IMR-90 (cell line): ENCODE measurements at regions not wholly inside any gene's neighbourhood (a gene's known extent, or its start where the extent isn't known, plus 50 kb on each side); places are given as distances from the start of the nearest gene placed in this dataset.

Experiments
- CEBPB ChIP-seq: IDR thresholded peaks from 2 replicates; pipeline ENCODE4 v1.6.1; 2012; ENCODE audit warnings: low read depth, low read length, improper control_type of control experiment
- CHD1 ChIP-seq: IDR thresholded peaks from 2 replicates; pipeline ENCODE4 v1.6.1; 2012; ENCODE audit warnings: low read depth, low read length, improper control_type of control experiment
- MAFK ChIP-seq: IDR thresholded peaks from 2 replicates; pipeline ENCODE4 v1.6.1; 2012; ENCODE audit warnings: low read depth, low read length, improper control_type of control experiment
- POLR2A ChIP-seq: IDR thresholded peaks from 2 replicates; pipeline ENCODE4 v1.6.1; 2012; ENCODE audit warnings: mild to moderate bottlenecking, low read depth, low read length
- RCOR1 ChIP-seq: IDR thresholded peaks from 2 replicates; pipeline ENCODE4 v1.6.1; 2012; ENCODE audit warnings: mild to moderate bottlenecking, low read length, improper control_type of control experiment; ENCODE audit not compliant: insufficient replicate concordance
- RFX5 ChIP-seq: IDR thresholded peaks from 2 replicates; pipeline ENCODE4 v1.8.0; 2012; ENCODE audit warnings: low read depth, mild to moderate bottlenecking, low read length, moderate library complexity
- SMC3 ChIP-seq: fragments of 150-350 bp; IDR thresholded peaks from 2 replicates; pipeline ENCODE4 v1.6.1; 2016; ENCODE audit warnings: low read depth, mild to moderate bottlenecking, antibody characterized with exemption, low read length, moderate library complexity
- TF ChIP-seq, protein P1 (sequence below): conservative IDR thresholded peaks from 2 replicates; pipeline ENCODE4 v1.5.1; 2012; ENCODE audit warnings: mild to moderate bottlenecking, low read depth, low read length, improper control_type of control experiment
- TF ChIP-seq, protein P2 (sequence below): fragments of 150-350 bp; IDR thresholded peaks from 2 replicates; pipeline ENCODE4 v1.6.1; 2017; ENCODE audit warnings: mild to moderate bottlenecking, antibody characterized with exemption, low read length, low read depth
- TF ChIP-seq, protein P3 (sequence below): fragments of 150-350 bp; IDR thresholded peaks from 2 replicates; pipeline ENCODE4 v1.6.1; 2016; ENCODE audit warnings: low read depth, mild to moderate bottlenecking, low read length, moderate library complexity, borderline replicate concordance

DNA sequence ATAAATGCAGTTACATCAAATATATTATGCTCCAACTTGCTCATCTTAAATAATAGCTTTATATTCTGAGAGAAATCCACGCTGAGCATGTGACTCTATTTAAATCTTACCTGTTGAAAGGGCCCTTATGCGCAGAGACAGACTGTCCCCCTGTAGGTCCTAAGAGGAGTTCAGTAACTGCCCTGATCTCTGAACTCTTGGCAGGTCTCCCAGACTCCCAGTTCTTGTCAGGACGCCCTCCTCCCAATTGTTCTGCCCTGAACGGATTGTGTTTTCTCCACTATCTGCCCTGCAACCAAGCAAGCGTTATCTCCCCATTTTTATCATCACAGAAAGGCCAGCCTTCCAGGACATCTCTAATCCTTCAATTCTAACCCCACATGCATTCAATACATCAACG is 954.6 kb downstream of the TSN start:
- no peak for TF ChIP-seq MAFK
- TF ChIP-seq, protein P1, sequence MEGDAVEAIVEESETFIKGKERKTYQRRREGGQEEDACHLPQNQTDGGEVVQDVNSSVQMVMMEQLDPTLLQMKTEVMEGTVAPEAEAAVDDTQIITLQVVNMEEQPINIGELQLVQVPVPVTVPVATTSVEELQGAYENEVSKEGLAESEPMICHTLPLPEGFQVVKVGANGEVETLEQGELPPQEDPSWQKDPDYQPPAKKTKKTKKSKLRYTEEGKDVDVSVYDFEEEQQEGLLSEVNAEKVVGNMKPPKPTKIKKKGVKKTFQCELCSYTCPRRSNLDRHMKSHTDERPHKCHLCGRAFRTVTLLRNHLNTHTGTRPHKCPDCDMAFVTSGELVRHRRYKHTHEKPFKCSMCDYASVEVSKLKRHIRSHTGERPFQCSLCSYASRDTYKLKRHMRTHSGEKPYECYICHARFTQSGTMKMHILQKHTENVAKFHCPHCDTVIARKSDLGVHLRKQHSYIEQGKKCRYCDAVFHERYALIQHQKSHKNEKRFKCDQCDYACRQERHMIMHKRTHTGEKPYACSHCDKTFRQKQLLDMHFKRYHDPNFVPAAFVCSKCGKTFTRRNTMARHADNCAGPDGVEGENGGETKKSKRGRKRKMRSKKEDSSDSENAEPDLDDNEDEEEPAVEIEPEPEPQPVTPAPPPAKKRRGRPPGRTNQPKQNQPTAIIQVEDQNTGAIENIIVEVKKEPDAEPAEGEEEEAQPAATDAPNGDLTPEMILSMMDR, result no peak
- no peak for TF ChIP-seq CEBPB
- TF ChIP-seq, protein P2, sequence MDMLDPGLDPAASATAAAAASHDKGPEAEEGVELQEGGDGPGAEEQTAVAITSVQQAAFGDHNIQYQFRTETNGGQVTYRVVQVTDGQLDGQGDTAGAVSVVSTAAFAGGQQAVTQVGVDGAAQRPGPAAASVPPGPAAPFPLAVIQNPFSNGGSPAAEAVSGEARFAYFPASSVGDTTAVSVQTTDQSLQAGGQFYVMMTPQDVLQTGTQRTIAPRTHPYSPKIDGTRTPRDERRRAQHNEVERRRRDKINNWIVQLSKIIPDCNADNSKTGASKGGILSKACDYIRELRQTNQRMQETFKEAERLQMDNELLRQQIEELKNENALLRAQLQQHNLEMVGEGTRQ, result no peak
- no peak for TF ChIP-seq POLR2A
- TF ChIP-seq RCOR1, result no peak
- TF ChIP-seq, protein P3, sequence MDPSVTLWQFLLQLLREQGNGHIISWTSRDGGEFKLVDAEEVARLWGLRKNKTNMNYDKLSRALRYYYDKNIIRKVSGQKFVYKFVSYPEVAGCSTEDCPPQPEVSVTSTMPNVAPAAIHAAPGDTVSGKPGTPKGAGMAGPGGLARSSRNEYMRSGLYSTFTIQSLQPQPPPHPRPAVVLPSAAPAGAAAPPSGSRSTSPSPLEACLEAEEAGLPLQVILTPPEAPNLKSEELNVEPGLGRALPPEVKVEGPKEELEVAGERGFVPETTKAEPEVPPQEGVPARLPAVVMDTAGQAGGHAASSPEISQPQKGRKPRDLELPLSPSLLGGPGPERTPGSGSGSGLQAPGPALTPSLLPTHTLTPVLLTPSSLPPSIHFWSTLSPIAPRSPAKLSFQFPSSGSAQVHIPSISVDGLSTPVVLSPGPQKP, result no peak
- TF ChIP-seq RFX5, result no peak
- TF ChIP-seq SMC3, result no peak
- TF ChIP-seq CHD1, result no peak
